K562 (cell line): ENCODE measurements at regions not wholly inside any gene's neighbourhood (a gene's known extent, or its start where the extent isn't known, plus 50 kb on each side); places are given as distances from the start of the nearest gene placed in this dataset.

Experiments used
- ATAC-seq: fragments of 200-7000 bp; cut with Tn5 transposase; 3 replicates; pipeline ENCODE4 v1.9.1; 2020; ENCODE audit warnings: moderate library complexity
- BruUV-seq: library from RNA; stranded (reverse); fragments of 400-500 nt; replicated peaks from 2 replicates; lab custom pipeline; 2021; lab: Mats Ljungman, UMichigan
- CTCF ChIA-PET: fragments of 300-600 bp; formaldehyde crosslinking; extraction: SDS; loops from one replicate; lab custom pipeline; 2021; ENCODE audit warnings: low intra/inter-chr PET ratio; lab: Yijun Ruan, JAX
- POLR2A ChIA-PET: fragments of 300-600, 350-650 bp; sonication (Branson Sonifier 250); formaldehyde crosslinking; extraction: SDS; loops from one replicate; lab custom pipeline; 2021; ENCODE audit warnings: antibody characterized with exemption, inconsistent platforms; lab: Yijun Ruan, JAX
- DNase-seq, 4 experiments: peaks; one replicate each; pipeline versions ENCODE4 v3.0.0 to v3.0.0-alpha.2; 2011 to 2018; ENCODE audit warnings: low spot score in 3 of 4, mixed read lengths in 3 of 4; ENCODE audit errors: extremely low read depth in 1 of 4
- FAIRE-seq: peaks from 2 replicates; lab custom pipeline; 2011; peaks lifted over from hg19 to GRCh38; lab: Jason Lieb, UNC
- H2AFZ ChIP-seq: 2 replicates; pipeline ENCODE4 v1.6.0; 2011; ENCODE audit warnings: low read depth, low read length, control low read depth, inconsistent platforms
- H3K27ac ChIP-seq: fragments of 200-600 bp; 3 replicates; pipeline ENCODE4 v1.8.0; 2011; ENCODE audit warnings: low read depth, mild to moderate bottlenecking, control low read depth, inconsistent platforms, low read length, moderate library complexity, mixed read lengths; ENCODE audit errors: extremely low read depth
- H3K27me3 ChIP-seq, 2 experiments: fragments of 300-600 bp in 1 of 2; 2 replicates in 1 of 2; 3 replicates in 1 of 2; pipeline versions ENCODE4 v1.6.0 to v1.8.0; 2011; ENCODE audit warnings: inconsistent platforms in 2 of 2, low read length in 2 of 2, mild to moderate bottlenecking in 1 of 2, mixed read lengths in 1 of 2, moderate library complexity in 1 of 2; ENCODE audit not compliant: control insufficient read depth in 2 of 2, insufficient read depth in 2 of 2
- H3K36me3 ChIP-seq: fragments of 300-600 bp; 3 replicates; pipeline ENCODE4 v1.8.0; 2011; ENCODE audit warnings: mild to moderate bottlenecking, low read length, inconsistent platforms; ENCODE audit not compliant: control insufficient read depth, insufficient read depth
- H3K4me1 ChIP-seq, 2 experiments: fragments of 200-600 bp in 1 of 2; replicated peaks in 1 of 2; 2 replicates in 1 of 2; 3 replicates in 1 of 2; pipeline versions ENCODE4 v1.5.1 to v1.8.0; 2011; ENCODE audit warnings: inconsistent platforms in 2 of 2, low read length in 2 of 2, mild to moderate bottlenecking in 1 of 2, mixed read lengths in 1 of 2, moderate library complexity in 1 of 2; ENCODE audit not compliant: control insufficient read depth in 2 of 2, insufficient read depth in 2 of 2
- H3K4me2 ChIP-seq: 2 replicates; pipeline ENCODE4 v1.6.1; 2011; ENCODE audit warnings: low read length, control low read depth, inconsistent platforms, mixed read lengths; ENCODE audit not compliant: insufficient read depth
- H3K4me3 ChIP-seq: fragments of 200-600 bp; sonication (generic), shearing (Covaris generic); 2 replicates; pipeline ENCODE4 v1.5.1; 2016; ENCODE audit warnings: control low read depth, inconsistent platforms
- H3K79me2 ChIP-seq: fragments of 200-600 bp; 3 replicates; pipeline ENCODE4 v1.8.0; 2011; ENCODE audit warnings: low read length, inconsistent platforms; ENCODE audit not compliant: control insufficient read depth, insufficient read depth
- H3K9ac ChIP-seq, 2 experiments: 2 replicates each; pipeline versions ENCODE4 v1.6.0 to v1.6.1; 2011; ENCODE audit warnings: low read depth in 2 of 2, low read length in 2 of 2, control low read depth in 1 of 2, inconsistent platforms in 1 of 2, mild to moderate bottlenecking in 1 of 2, mixed read lengths in 1 of 2; ENCODE audit not compliant: insufficient read depth in 1 of 2
- H3K9me1 ChIP-seq: one replicate; pipeline ENCODE4 v1.6.0; 2011; ENCODE audit warnings: inconsistent platforms, mild to moderate bottlenecking, low read length, moderate library complexity; ENCODE audit not compliant: control insufficient read depth, insufficient read depth
- H3K9me3 ChIP-seq: replicated peaks from 2 replicates; pipeline ENCODE4 v1.5.1; 2011; ENCODE audit warnings: low read depth, low read length, inconsistent platforms; ENCODE audit not compliant: control insufficient read depth, insufficient read depth
- H4K20me1 ChIP-seq: replicated peaks from 2 replicates; pipeline ENCODE4 v1.6.1; 2011; ENCODE audit warnings: low read length, inconsistent platforms, mixed read lengths; ENCODE audit not compliant: control insufficient read depth, insufficient read depth
- ARHGAP35 ChIP-seq: fragments of 450-650 bp; IDR thresholded peaks from 2 replicates; pipeline ENCODE4 v1.6.1; 2018; ENCODE audit not compliant: partially characterized antibody
- ELF4 ChIP-seq: fragments of 450-650 bp; formaldehyde crosslinking; IDR thresholded peaks from 2 replicates; pipeline ENCODE4 v1.4.0; 2022; ENCODE audit warnings: missing genetic modification characterization
- JUND ChIP-seq, 2 experiments: IDR thresholded peaks; 2 replicates in 1 of 2; 3 replicates in 1 of 2; pipeline ENCODE4 v1.6.1; 2011; ENCODE audit warnings: borderline replicate concordance in 2 of 2, low read depth in 2 of 2, low read length in 2 of 2, improper control_type of control experiment in 1 of 2, missing biosample characterization in 1 of 2, missing genetic modification characterization in 1 of 2, missing genetic modification reagents in 1 of 2
- KLF16 ChIP-seq: IDR thresholded peaks from 2 replicates; pipeline ENCODE4 v1.6.1; 2016; ENCODE audit warnings: antibody characterized with exemption
- NEUROD1 ChIP-seq: fragments of 150-350 bp; IDR thresholded peaks from 2 replicates; pipeline ENCODE4 v1.6.1; 2014; ENCODE audit warnings: borderline replicate concordance, low read length, low read depth; ENCODE audit not compliant: partially characterized antibody
- PRMT5 ChIP-seq: sonication (generic); formaldehyde crosslinking; IDR thresholded peaks from 2 replicates; pipeline ENCODE4 v1.5.0; 2020; ENCODE audit warnings: missing genetic modification reagents
- RB1 ChIP-seq: fragments of 450-650 bp; IDR thresholded peaks from 2 replicates; pipeline ENCODE4 v1.6.1; 2017; ENCODE audit warnings: low read depth, mild to moderate bottlenecking
- RCOR1 ChIP-seq, 2 experiments: IDR thresholded peaks; 2 replicates each; pipeline ENCODE4 v1.6.1; 2012; ENCODE audit warnings: low read depth in 2 of 2, low read length in 2 of 2, borderline replicate concordance in 1 of 2, improper control_type of control experiment in 1 of 2
- XRCC5 ChIP-seq: fragments of 200-400 bp; formaldehyde crosslinking; IDR thresholded peaks from 2 replicates; pipeline ENCODE4 v1.6.1; 2017; ENCODE audit warnings: low read depth, mild to moderate bottlenecking, low read length
- ZNF263 ChIP-seq: sonication (generic); formaldehyde crosslinking; IDR thresholded peaks from 2 replicates; pipeline ENCODE4 v1.8.0; 2022; ENCODE audit warnings: mild to moderate bottlenecking, missing genetic modification reagents, borderline replicate concordance
- whole genome bisulfite sequencing: fragments of 100-300 bp; shearing (Covaris generic); methylation state at CpG from one replicate; pipeline ENCODE4 v1.1.6; 2016; ENCODE audit warnings: low coverage, mixed read lengths; ENCODE audit not compliant: insufficient coverage; ENCODE audit errors: missing lambda C conversion rate; 5-methylcytosine and 5-hydroxymethylcytosine counted together
- in situ Hi-C: fragments of 300-500 bp; cut with MboI; formaldehyde crosslinking; loops from 4 replicates; pipeline ENCODE4 v1.15.0; 2018; ENCODE audit warnings: inconsistent platforms, mixed read lengths
- intact Hi-C: fragments of 100-400 bp; cut with micrococcal nuclease; formaldehyde crosslinking; loops from 2 replicates; pipeline ENCODE4 v1.14.2; 2022
- TF ChIP-seq, protein P1 (sequence below): fragments of 450-650 bp; IDR thresholded peaks from 2 replicates; pipeline ENCODE4 v1.6.1; 2016
- TF ChIP-seq, protein P2 (sequence below): fragments of 250-450 bp; sonication (Bioruptor Pico); IDR thresholded peaks from 2 replicates; pipeline ENCODE4 v1.4.0; 2020
- TF ChIP-seq, protein P3 (sequence below): fragments of 450-650 bp; conservative IDR thresholded peaks from 2 replicates; pipeline ENCODE4 v1.6.1; 2016; ENCODE audit warnings: missing genetic modification characterization, low read depth, mild to moderate bottlenecking, missing compliant biosample characterization, moderate library complexity

DNA sequence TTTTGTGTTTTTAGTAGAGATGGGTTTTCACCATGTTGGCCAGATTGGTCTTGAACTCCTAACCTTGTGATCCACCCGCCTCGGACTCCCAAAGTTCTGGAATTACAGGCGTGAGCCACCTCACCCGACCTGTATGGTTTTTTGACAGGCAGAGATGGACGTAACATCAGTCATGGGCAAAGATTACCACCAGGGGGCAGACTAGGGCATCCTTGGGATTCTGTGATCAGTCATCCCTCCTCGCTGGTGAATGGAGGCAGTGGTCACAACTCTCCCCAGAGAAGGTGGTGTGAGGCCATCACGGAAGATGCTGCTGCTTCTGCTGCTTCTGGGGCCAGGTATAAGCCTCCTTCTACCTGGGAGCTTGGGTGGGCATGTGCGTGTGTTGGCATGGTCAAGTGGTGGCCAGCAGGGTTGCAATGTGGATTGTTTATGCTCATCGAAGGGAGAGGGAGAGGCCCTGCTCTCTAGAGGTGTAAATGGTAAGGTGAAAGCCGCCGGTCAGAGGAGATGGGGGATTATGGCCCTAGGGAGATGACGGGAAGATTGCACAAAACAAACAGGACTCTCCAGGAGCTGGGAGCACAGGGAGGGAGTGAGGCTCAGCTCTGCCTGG is 122.7 kb upstream of the PRSS1 start:
- ATAC-seq: peak; percentile 99
- H3K27ac ChIP-seq: no peak overlapping the region
- H3K4me1 ChIP-seq: no peaks in the 10 kb centered on the region
- H3K4me2 ChIP-seq: no peak overlapping the region
- H4K20me1 ChIP-seq: no peaks in the 10 kb centered on the region
- POLR2A ChIA-PET: interaction anchor here (1.0 kb wide), 1 partner anchor 10 kb away, joined by 3 read pairs; no protein-coding TSS in a partner anchor
- no peak overlapping the region for H3K4me3 ChIP-seq
- 2% methylated on average over 12 of the region's 12 CpGs for WGBS
- CTCF ChIA-PET: interaction anchor here (0.7 to 2.0 kb wide), 3 partner anchors 20 to 157 kb away, joined by 3 to 13 read pairs (median 4); no protein-coding TSS in a partner anchor
- peak; percentile 86 for FAIRE-seq
- H3K9me1 ChIP-seq: no peaks in the 10 kb centered on the region
- H3K9me3 ChIP-seq: no peaks in the 10 kb centered on the region
- BruUV-seq: no TSS peak
- peak; percentile 60 to 80 (median 66) for DNase-seq
- H2AFZ ChIP-seq: no peak overlapping the region
- in situ Hi-C loops: loop anchor here (10.0 to 25.0 kb wide), 3 partner anchors 161 to 598 kb away; partner anchors contain the start of gene TAS2R40
- no peaks in the 10 kb centered on the region for H3K79me2 ChIP-seq
- H3K27me3 ChIP-seq: peaks cover 0 to 8% of the 10 kb centered on the region in 2 experiments; a peak in 3 of 5 replicates
- intact Hi-C loops: loop anchor here (1.0 kb wide), 1 partner anchor 157 kb away; no protein-coding TSS in a partner anchor
- H3K36me3 ChIP-seq: no peaks in the 10 kb centered on the region
- no peak overlapping the region for H3K9ac ChIP-seq
- no peak for TF ChIP-seq PRMT5 (CRISPR knock-in tag)
- TF ChIP-seq RB1: 0 out of 2 replicates have a peak, but pooled peaks have one; percentile 24
- peak in 1 of 2 experiments; percentile 38; a peak in 1 of 4 replicates for TF ChIP-seq RCOR1 (IDR thresholded peaks at IDR 0.05; ENCODE audit: borderline replicate concordance in 1 of 2, low read depth in 2 of 2, low read length in 2 of 2)
- TF ChIP-seq, protein P1, sequence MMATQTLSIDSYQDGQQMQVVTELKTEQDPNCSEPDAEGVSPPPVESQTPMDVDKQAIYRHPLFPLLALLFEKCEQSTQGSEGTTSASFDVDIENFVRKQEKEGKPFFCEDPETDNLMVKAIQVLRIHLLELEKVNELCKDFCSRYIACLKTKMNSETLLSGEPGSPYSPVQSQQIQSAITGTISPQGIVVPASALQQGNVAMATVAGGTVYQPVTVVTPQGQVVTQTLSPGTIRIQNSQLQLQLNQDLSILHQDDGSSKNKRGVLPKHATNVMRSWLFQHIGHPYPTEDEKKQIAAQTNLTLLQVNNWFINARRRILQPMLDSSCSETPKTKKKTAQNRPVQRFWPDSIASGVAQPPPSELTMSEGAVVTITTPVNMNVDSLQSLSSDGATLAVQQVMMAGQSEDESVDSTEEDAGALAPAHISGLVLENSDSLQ: peak; percentile 56; the same call in 1 of the 2 replicates
- TF ChIP-seq ZNF263: peak; percentile 74
- TF ChIP-seq XRCC5: 0 out of 2 replicates have a peak, but pooled peaks have one; percentile 54
- TF ChIP-seq, protein P2, sequence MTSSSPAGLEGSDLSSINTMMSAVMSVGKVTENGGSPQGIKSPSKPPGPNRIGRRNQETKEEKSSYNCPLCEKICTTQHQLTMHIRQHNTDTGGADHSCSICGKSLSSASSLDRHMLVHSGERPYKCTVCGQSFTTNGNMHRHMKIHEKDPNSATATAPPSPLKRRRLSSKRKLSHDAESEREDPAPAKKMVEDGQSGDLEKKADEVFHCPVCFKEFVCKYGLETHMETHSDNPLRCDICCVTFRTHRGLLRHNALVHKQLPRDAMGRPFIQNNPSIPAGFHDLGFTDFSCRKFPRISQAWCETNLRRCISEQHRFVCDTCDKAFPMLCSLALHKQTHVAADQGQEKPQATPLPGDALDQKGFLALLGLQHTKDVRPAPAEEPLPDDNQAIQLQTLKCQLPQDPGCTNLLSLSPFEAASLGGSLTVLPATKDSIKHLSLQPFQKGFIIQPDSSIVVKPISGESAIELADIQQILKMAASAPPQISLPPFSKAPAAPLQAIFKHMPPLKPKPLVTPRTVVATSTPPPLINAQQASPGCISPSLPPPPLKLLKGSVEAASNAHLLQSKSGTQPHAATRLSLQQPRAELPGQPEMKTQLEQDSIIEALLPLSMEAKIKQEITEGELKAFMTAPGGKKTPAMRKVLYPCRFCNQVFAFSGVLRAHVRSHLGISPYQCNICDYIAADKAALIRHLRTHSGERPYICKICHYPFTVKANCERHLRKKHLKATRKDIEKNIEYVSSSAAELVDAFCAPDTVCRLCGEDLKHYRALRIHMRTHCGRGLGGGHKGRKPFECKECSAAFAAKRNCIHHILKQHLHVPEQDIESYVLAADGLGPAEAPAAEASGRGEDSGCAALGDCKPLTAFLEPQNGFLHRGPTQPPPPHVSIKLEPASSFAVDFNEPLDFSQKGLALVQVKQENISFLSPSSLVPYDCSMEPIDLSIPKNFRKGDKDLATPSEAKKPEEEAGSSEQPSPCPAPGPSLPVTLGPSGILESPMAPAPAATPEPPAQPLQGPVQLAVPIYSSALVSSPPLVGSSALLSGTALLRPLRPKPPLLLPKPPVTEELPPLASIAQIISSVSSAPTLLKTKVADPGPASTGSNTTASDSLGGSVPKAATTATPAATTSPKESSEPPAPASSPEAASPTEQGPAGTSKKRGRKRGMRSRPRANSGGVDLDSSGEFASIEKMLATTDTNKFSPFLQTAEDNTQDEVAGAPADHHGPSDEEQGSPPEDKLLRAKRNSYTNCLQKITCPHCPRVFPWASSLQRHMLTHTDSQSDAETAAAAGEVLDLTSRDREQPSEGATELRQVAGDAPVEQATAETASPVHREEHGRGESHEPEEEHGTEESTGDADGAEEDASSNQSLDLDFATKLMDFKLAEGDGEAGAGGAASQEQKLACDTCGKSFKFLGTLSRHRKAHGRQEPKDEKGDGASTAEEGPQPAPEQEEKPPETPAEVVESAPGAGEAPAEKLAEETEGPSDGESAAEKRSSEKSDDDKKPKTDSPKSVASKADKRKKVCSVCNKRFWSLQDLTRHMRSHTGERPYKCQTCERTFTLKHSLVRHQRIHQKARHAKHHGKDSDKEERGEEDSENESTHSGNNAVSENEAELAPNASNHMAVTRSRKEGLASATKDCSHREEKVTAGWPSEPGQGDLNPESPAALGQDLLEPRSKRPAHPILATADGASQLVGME (CRISPR knock-in tag): 0 out of 2 replicates have a peak, but pooled peaks have one; percentile 56
- TF ChIP-seq JUND (IDR thresholded peaks at IDR 0.05; ENCODE audit: borderline replicate concordance, low read depth, low read length): 0 out of 2 replicates have a peak, but pooled peaks have one; percentile 26
- TF ChIP-seq JUND (tag; IDR thresholded peaks at IDR 0.05; ENCODE audit: borderline replicate concordance, low read depth, low read length): no peak
- no peak for TF ChIP-seq ELF4 (CRISPR knock-in tag)
- no peak for TF ChIP-seq ARHGAP35
- TF ChIP-seq, protein P3, sequence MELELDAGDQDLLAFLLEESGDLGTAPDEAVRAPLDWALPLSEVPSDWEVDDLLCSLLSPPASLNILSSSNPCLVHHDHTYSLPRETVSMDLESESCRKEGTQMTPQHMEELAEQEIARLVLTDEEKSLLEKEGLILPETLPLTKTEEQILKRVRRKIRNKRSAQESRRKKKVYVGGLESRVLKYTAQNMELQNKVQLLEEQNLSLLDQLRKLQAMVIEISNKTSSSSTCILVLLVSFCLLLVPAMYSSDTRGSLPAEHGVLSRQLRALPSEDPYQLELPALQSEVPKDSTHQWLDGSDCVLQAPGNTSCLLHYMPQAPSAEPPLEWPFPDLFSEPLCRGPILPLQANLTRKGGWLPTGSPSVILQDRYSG (tag): no peak
- no peak for TF ChIP-seq NEUROD1
- TF ChIP-seq KLF16: no peak
